Brain microvascular endothelial cell (primary cell): ENCODE measurements at regions not wholly inside any gene's neighbourhood (a gene's known extent, or its start where the extent isn't known, plus 50 kb on each side); places are given as distances from the start of the nearest gene placed in this dataset.
A peak's percentile ranks its signal among the peaks of the same experiment; 100 is the strongest.

Source experiments
- DNase-seq: peaks from one replicate; pipeline ENCODE4 v3.0.0-alpha.2; 2020
- H3K27ac ChIP-seq: fragments of 250-450 bp; sonication (Bioruptor Pico); 2 replicates; pipeline ENCODE4 v1.5.1; 2020; ENCODE audit warnings: mild to moderate bottlenecking, moderate library complexity
- H3K27me3 ChIP-seq: fragments of 250-450 bp; sonication (Bioruptor Pico); replicated peaks from 2 replicates; pipeline ENCODE4 v1.5.1; 2020; ENCODE audit warnings: mild to moderate bottlenecking
- H3K36me3 ChIP-seq: fragments of 250-450 bp; sonication (Bioruptor Pico); replicated peaks from 2 replicates; pipeline ENCODE4 v1.5.1; 2020; ENCODE audit warnings: mild to moderate bottlenecking
- H3K4me3 ChIP-seq: 2 replicates; pipeline ENCODE4 v1.5.1; 2011; ENCODE audit warnings: low read depth, mild to moderate bottlenecking, control low read depth, low read length, moderate library complexity
- CTCF ChIP-seq: IDR thresholded peaks from 2 replicates; pipeline ENCODE4 v1.5.1; 2011; ENCODE audit warnings: low read depth, mild to moderate bottlenecking, moderate library complexity, low read length, control low read depth, inconsistent platforms; ENCODE audit errors: missing control alignments
- in situ Hi-C: cut with HindIII; loops from 2 replicates; pipeline ENCODE4 v1.10.0; 2017; ENCODE audit warnings: low sequenced_read_pairs, low pct_ligation_motif_present

- Histone ChIP-seq H3K27me3 (peaks cover 13% of the 10 kb centered on the region), H3K36me3 (no peaks in the 10 kb centered on the region), H3K27ac (no peak overlapping the region), H3K4me3 (no peak overlapping the region)
- no peak for DNase-seq
- in situ Hi-C loops: no loop called here
- no peak for TF ChIP-seq CTCF
Measured at GRCh38 chr3:193863657-193864357, 270.8 kb downstream of the OPA1 start.

GRCh38 chr3:193865339-193865738 lies 270.6 kb upstream of the HES1 start:
- in situ Hi-C loops: no loop called here
- no peak for TF ChIP-seq CTCF
- H3K27ac ChIP-seq: no peak overlapping the region
- no peak overlapping the region for H3K4me3 ChIP-seq
- DNase-seq: no peak
- H3K27me3 ChIP-seq: peaks cover 13% of the 10 kb centered on the region
- no peaks in the 10 kb centered on the region for H3K36me3 ChIP-seq

GRCh38 chr3:193865896-193866480 lies 270.0 kb upstream of the HES1 start:
- Histone ChIP-seq H3K36me3 (no peaks in the 10 kb centered on the region), H3K27ac (no peak overlapping the region), H3K27me3 (peaks cover 13% of the 10 kb centered on the region), H3K4me3 (no peak overlapping the region)
- no peak for TF ChIP-seq CTCF
- DNase-seq: no peak
- in situ Hi-C loops: no loop called here

GRCh38 chr3:193868590-193868989 lies 267.4 kb upstream of the HES1 start:
- no peak for DNase-seq
- peaks cover 8% of the 10 kb centered on the region for H3K27me3 ChIP-seq
- no peak overlapping the region for H3K4me3 ChIP-seq
- no peak for TF ChIP-seq CTCF
- H3K36me3 ChIP-seq: no peaks in the 10 kb centered on the region
- in situ Hi-C loops: no loop called here
- no peak overlapping the region for H3K27ac ChIP-seq

- Histone ChIP-seq H3K36me3 (no peaks in the 10 kb centered on the region), H3K27ac (no peak overlapping the region), H3K27me3 (peaks cover 3% of the 10 kb centered on the region), H3K4me3 (peak overlapping the region; percentile 5)
- peak; percentile 90 for DNase-seq
- in situ Hi-C loops: no loop called here
- no peak for TF ChIP-seq CTCF
Measured at GRCh38 chr3:193869221-193870201, 266.4 kb upstream of the HES1 start.
